GM10266 (cell line): ENCODE measurements at regions not wholly inside any gene's neighbourhood (a gene's known extent, or its start where the extent isn't known, plus 50 kb on each side); places are given as distances from the start of the nearest gene placed in this dataset.

ENCODE experiments used
- DNase-seq: peaks from one replicate; pipeline ENCODE4 v3.0.0; 2012; ENCODE audit errors: extremely low spot score
- TF ChIP-seq, protein P1 (sequence below): IDR thresholded peaks from 2 replicates; pipeline ENCODE4 v1.5.1; 2012; ENCODE audit warnings: mild to moderate bottlenecking, low read depth; ENCODE audit not compliant: control insufficient read depth, insufficient read depth; ENCODE audit errors: missing control alignments

- DNase-seq: no peak
- TF ChIP-seq, protein P1, sequence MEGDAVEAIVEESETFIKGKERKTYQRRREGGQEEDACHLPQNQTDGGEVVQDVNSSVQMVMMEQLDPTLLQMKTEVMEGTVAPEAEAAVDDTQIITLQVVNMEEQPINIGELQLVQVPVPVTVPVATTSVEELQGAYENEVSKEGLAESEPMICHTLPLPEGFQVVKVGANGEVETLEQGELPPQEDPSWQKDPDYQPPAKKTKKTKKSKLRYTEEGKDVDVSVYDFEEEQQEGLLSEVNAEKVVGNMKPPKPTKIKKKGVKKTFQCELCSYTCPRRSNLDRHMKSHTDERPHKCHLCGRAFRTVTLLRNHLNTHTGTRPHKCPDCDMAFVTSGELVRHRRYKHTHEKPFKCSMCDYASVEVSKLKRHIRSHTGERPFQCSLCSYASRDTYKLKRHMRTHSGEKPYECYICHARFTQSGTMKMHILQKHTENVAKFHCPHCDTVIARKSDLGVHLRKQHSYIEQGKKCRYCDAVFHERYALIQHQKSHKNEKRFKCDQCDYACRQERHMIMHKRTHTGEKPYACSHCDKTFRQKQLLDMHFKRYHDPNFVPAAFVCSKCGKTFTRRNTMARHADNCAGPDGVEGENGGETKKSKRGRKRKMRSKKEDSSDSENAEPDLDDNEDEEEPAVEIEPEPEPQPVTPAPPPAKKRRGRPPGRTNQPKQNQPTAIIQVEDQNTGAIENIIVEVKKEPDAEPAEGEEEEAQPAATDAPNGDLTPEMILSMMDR: no peak
Measured at GRCh38 chr5:155128786-155129512, 115.4 kb downstream of the KIF4B start.

DNA sequence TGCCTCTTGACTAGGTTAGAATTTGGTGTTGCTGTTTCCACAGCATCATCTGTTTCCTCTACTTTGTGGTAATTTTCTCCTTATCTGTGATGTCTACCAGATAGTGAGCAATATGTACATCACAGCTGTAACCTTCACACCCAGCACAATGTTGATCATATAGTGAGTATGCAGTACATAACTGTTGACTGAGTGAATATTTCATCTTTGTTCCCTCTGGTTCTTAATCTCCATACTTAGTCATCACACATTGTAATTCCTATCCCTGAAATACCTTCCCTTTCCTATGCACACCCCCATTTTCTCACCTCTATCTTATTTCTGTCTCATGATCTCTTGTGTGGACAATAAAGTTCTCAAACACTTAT lies 115.9 kb downstream of the KIF4B start:
- no peak for DNase-seq
- TF ChIP-seq, protein P1: no peak

- TF ChIP-seq, protein P1: no peak
- no peak for DNase-seq
Measured at GRCh38 chr5:155134130-155134529, 120.6 kb downstream of the KIF4B start.

GRCh38 chr5:155136216-155136850 lies 122.8 kb downstream of the KIF4B start:
- TF ChIP-seq, protein P1: no peak
- no peak for DNase-seq

DNA sequence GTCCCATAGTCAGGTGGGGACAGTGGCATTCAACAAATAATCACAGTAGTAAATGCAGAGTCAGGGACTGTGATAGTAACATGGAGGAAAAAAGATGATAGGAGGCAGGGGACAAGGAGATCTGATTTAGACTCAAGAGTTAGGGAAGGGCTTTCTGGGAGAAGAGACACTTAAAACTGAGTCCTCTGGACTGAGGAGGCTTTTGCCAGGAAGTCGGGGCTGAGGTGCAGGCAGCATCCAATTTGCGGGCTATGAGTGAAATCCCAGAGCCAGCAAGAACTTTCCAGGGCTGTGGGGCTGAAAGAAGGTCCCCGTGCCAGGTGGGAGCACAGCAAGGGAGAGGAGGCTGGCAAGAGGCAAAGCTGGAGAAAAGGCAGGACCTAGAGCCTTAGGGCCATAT lies 124.1 kb downstream of the KIF4B start:
- TF ChIP-seq, protein P1: no peak
- DNase-seq: no peak

GRCh38 chr5:155140646-155141045 lies 127.1 kb downstream of the KIF4B start:
- TF ChIP-seq, protein P1: no peak
- DNase-seq: no peak

GRCh38 chr5:155144956-155145355 lies 131.4 kb downstream of the KIF4B start:
- TF ChIP-seq, protein P1: no peak
- no peak for DNase-seq
